ENCODE measurements at regions not wholly inside any gene's neighbourhood (a gene's known extent, or its start where the extent isn't known, plus 50 kb on each side); places are given as distances from the start of the nearest gene placed in this dataset.
A peak's percentile ranks its signal among the peaks of the same experiment; 100 is the strongest.

- no peaks in the 10 kb centered on the region for H3K27me3 ChIP-seq (ENCODE audit: insufficient read depth, low read length)
- Mint-ChIP-seq H3K9me3 (ENCODE audit: unreplicated experiment) (peaks cover 2% of the 10 kb centered on the region), H3K4me1 (ENCODE audit: low read depth, unreplicated experiment) (peaks cover 18% of the 10 kb centered on the region), H3K4me3 (ENCODE audit: unreplicated experiment) (no peak overlapping the region), H3K36me3 (ENCODE audit: low read depth, unreplicated experiment) (no peaks in the 10 kb centered on the region), H3K27me3 (ENCODE audit: low read depth, unreplicated experiment) (no peaks in the 10 kb centered on the region), H3K27ac (ENCODE audit: unreplicated experiment) (no peak overlapping the region)
- DNase-seq (ENCODE audit: low read depth) (peak; percentile 55), FAIRE-seq (no peak)
- TF ChIP-seq EZH2 (IDR thresholded peaks at IDR 0.05; ENCODE audit: insufficient read depth, low read length) (no peak), CTCF (IDR thresholded peaks at IDR 0.05; ENCODE audit: insufficient read depth, low read depth, low read length) (no peak)
- peaks cover under 1% of the 10 kb centered on the region for H3K4me1 ChIP-seq (ENCODE audit: insufficient read depth, low read length)
- H3K9me3 ChIP-seq (ENCODE audit: insufficient read depth, low read depth, low read length) = no peaks in the 10 kb centered on the region
- H3K4me2 ChIP-seq (ENCODE audit: low read length) = no peak overlapping the region
- H3K27ac ChIP-seq (ENCODE audit: low read depth, low read length) = no peak overlapping the region
- no peaks in the 10 kb centered on the region for H4K20me1 ChIP-seq (ENCODE audit: insufficient read depth, low read length)
- H3K79me2 ChIP-seq (ENCODE audit: insufficient read depth, low read length) = no peaks in the 10 kb centered on the region
- no peak overlapping the region for H2AFZ ChIP-seq (ENCODE audit: low read depth, low read length)
- H3K9ac ChIP-seq (ENCODE audit: low read length) = no peak overlapping the region
- no peak overlapping the region for H3K4me3 ChIP-seq (ENCODE audit: insufficient read depth, low read depth, low read length)
- H3K36me3 ChIP-seq (ENCODE audit: insufficient read depth, low read length) = no peaks in the 10 kb centered on the region
Observed at GRCh38 chr1:221164029-221164428, 284.8 kb downstream of the HLX start.

GRCh38 chr1:221164951-221165838, 286.0 kb downstream of the HLX start:
- FAIRE-seq (no peak), DNase-seq (ENCODE audit: low read depth) (peak; percentile 70)
- H3K79me2 ChIP-seq (ENCODE audit: insufficient read depth, low read length) = no peaks in the 10 kb centered on the region
- H3K4me2 ChIP-seq (ENCODE audit: low read length) = no peak overlapping the region
- no peak overlapping the region for H2AFZ ChIP-seq (ENCODE audit: low read depth, low read length)
- H4K20me1 ChIP-seq (ENCODE audit: insufficient read depth, low read length) = no peaks in the 10 kb centered on the region
- Mint-ChIP-seq H3K27ac (ENCODE audit: unreplicated experiment) (peak overlapping the region; percentile 73), H3K9me3 (ENCODE audit: unreplicated experiment) (peaks cover 2% of the 10 kb centered on the region), H3K4me3 (ENCODE audit: unreplicated experiment) (no peak overlapping the region), H3K4me1 (ENCODE audit: low read depth, unreplicated experiment) (peaks cover 29% of the 10 kb centered on the region), H3K36me3 (ENCODE audit: low read depth, unreplicated experiment) (no peaks in the 10 kb centered on the region), H3K27me3 (ENCODE audit: low read depth, unreplicated experiment) (no peaks in the 10 kb centered on the region)
- H3K9me3 ChIP-seq (ENCODE audit: insufficient read depth, low read depth, low read length) = no peaks in the 10 kb centered on the region
- no peaks in the 10 kb centered on the region for H3K27me3 ChIP-seq (ENCODE audit: insufficient read depth, low read length)
- TF ChIP-seq EZH2 (IDR thresholded peaks at IDR 0.05; ENCODE audit: insufficient read depth, low read length) (no peak), CTCF (IDR thresholded peaks at IDR 0.05; ENCODE audit: insufficient read depth, low read depth, low read length) (no peak)
- H3K9ac ChIP-seq (ENCODE audit: low read length) = no peak overlapping the region
- H3K36me3 ChIP-seq (ENCODE audit: insufficient read depth, low read length) = no peaks in the 10 kb centered on the region
- H3K4me1 ChIP-seq (ENCODE audit: insufficient read depth, low read length) = peaks cover 11% of the 10 kb centered on the region
- H3K4me3 ChIP-seq (ENCODE audit: insufficient read depth, low read depth, low read length) = no peak overlapping the region
- H3K27ac ChIP-seq (ENCODE audit: low read depth, low read length) = no peak overlapping the region

All from astrocyte (in vitro differentiated cells and primary cell).